Keratinocyte (primary cell): ENCODE measurements at regions not wholly inside any gene's neighbourhood (a gene's known extent, or its start where the extent isn't known, plus 50 kb on each side); places are given as distances from the start of the nearest gene placed in this dataset.
A peak's percentile ranks its signal among the peaks of the same experiment; 100 is the strongest.

ENCODE experiments used
- DNase-seq: peaks from one replicate; pipeline ENCODE4 v3.0.0-alpha.2; 2011; ENCODE audit warnings: low read depth, missing footprints, low spot score
- FAIRE-seq: peaks from 2 replicates; lab custom pipeline; 2011; peaks lifted over from hg19 to GRCh38; lab: Jason Lieb, UNC
- H2AFZ ChIP-seq: 2 replicates; pipeline ENCODE4 v1.6.0; 2012; ENCODE audit warnings: low read length, control low read depth, inconsistent platforms; ENCODE audit not compliant: control insufficient read depth
- H3K27ac ChIP-seq: 2 replicates; pipeline ENCODE4 v1.5.1; 2011; ENCODE audit warnings: low read length; ENCODE audit not compliant: control insufficient read depth, insufficient read depth
- H3K27me3 ChIP-seq: 3 replicates; pipeline ENCODE4 v1.6.0; 2011; ENCODE audit warnings: low read length; ENCODE audit not compliant: control insufficient read depth, insufficient read depth; ENCODE audit errors: extremely low read depth
- H3K36me3 ChIP-seq, 2 experiments: 2 replicates in 1 of 2; 3 replicates in 1 of 2; pipeline ENCODE4 v1.5.1; 2011; ENCODE audit warnings: low read length in 2 of 2, mild to moderate bottlenecking in 1 of 2; ENCODE audit not compliant: control insufficient read depth in 2 of 2, insufficient read depth in 2 of 2; ENCODE audit errors: extremely low read depth in 1 of 2
- H3K4me1 ChIP-seq: 3 replicates; pipeline ENCODE4 v1.5.1; 2011; ENCODE audit warnings: low read length; ENCODE audit not compliant: control insufficient read depth, insufficient read depth; ENCODE audit errors: extremely low read depth
- H3K4me2 ChIP-seq: 3 replicates; pipeline ENCODE4 v1.6.0; 2011; ENCODE audit warnings: low read depth, low read length; ENCODE audit not compliant: control insufficient read depth, insufficient read depth; ENCODE audit errors: extremely low read depth
- H3K4me3 ChIP-seq, 3 experiments: fragments of 200-600 bp in 1 of 3; sonication (generic) in 1 of 3; 2 replicates in 2 of 3; 3 replicates in 1 of 3; pipeline ENCODE4 v1.5.1; 2011 to 2016; ENCODE audit warnings: low read length in 3 of 3, mild to moderate bottlenecking in 3 of 3, control low read depth in 2 of 3, inconsistent platforms in 1 of 3, low read depth in 1 of 3, mixed read lengths in 1 of 3, mixed run types in 1 of 3, moderate library complexity in 1 of 3; ENCODE audit not compliant: control insufficient read depth in 2 of 3, insufficient read depth in 2 of 3; ENCODE audit errors: extremely low read depth in 1 of 3
- H3K79me2 ChIP-seq: 2 replicates; pipeline ENCODE4 v1.6.0; 2012; ENCODE audit warnings: low read length; ENCODE audit not compliant: control insufficient read depth, insufficient read depth
- H3K9ac ChIP-seq: 3 replicates; pipeline ENCODE4 v1.6.0; 2011; ENCODE audit warnings: low read length; ENCODE audit not compliant: control insufficient read depth, insufficient read depth; ENCODE audit errors: extremely low read depth
- H3K9me1 ChIP-seq: 3 replicates; pipeline ENCODE4 v1.6.0; 2011; ENCODE audit warnings: low read length; ENCODE audit not compliant: control insufficient read depth, insufficient read depth; ENCODE audit errors: extremely low read depth
- H3K9me3 ChIP-seq: 2 replicates; pipeline ENCODE4 v1.5.1; 2012; ENCODE audit warnings: low read depth, low read length; ENCODE audit not compliant: control insufficient read depth
- H4K20me1 ChIP-seq: 3 replicates; pipeline ENCODE4 v1.6.0; 2011; ENCODE audit warnings: low read length; ENCODE audit not compliant: control insufficient read depth, insufficient read depth; ENCODE audit errors: extremely low read depth
- EZH2 ChIP-seq: IDR thresholded peaks from one replicate; pipeline ENCODE4 v1.6.1; 2012; ENCODE audit warnings: inconsistent platforms, mild to moderate bottlenecking, low read length, moderate library complexity
- dilution Hi-C: fragments of 300-500 bp; cut with MboI; formaldehyde crosslinking; loops from one replicate; pipeline ENCODE4 v1.7.0; 2020; ENCODE audit warnings: low sequenced_read_pairs; ENCODE audit not compliant: extremely low pct_ligation_motif_present
- TF ChIP-seq, protein P1 (sequence below), 3 experiments: IDR thresholded peaks in 1 of 3; conservative IDR thresholded peaks in 1 of 3; optimal IDR thresholded peaks in 1 of 3; 2 replicates in 2 of 3; 3 replicates in 1 of 3; pipeline versions ENCODE3 to v1.5.1; 2011; ENCODE audit warnings: low read length in 3 of 3, mild to moderate bottlenecking in 3 of 3, moderate library complexity in 2 of 3, control low read depth in 1 of 3, inconsistent platforms in 1 of 3; ENCODE audit not compliant: insufficient read depth in 2 of 3; ENCODE audit errors: extremely low read depth in 1 of 3

GRCh38 chr2:168396131-168396530 lies 59.9 kb upstream of the CERS6 start:
- H3K9me3 ChIP-seq, result no peaks in the 10 kb centered on the region
- H4K20me1 ChIP-seq, result no peaks in the 10 kb centered on the region
- dilution Hi-C loops, result no loop called here
- H3K27me3 ChIP-seq, result no peaks in the 10 kb centered on the region
- no peaks in the 10 kb centered on the region for H3K36me3 ChIP-seq
- peak overlapping the region in 2 of 3 experiments; percentile 22 to 28 for H3K4me3 ChIP-seq
- peak overlapping the region; percentile 82 for H2AFZ ChIP-seq
- no peaks in the 10 kb centered on the region for H3K9me1 ChIP-seq
- H3K79me2 ChIP-seq, result no peaks in the 10 kb centered on the region
- peak overlapping the region; percentile 61 for H3K4me2 ChIP-seq
- TF ChIP-seq, protein P1, sequence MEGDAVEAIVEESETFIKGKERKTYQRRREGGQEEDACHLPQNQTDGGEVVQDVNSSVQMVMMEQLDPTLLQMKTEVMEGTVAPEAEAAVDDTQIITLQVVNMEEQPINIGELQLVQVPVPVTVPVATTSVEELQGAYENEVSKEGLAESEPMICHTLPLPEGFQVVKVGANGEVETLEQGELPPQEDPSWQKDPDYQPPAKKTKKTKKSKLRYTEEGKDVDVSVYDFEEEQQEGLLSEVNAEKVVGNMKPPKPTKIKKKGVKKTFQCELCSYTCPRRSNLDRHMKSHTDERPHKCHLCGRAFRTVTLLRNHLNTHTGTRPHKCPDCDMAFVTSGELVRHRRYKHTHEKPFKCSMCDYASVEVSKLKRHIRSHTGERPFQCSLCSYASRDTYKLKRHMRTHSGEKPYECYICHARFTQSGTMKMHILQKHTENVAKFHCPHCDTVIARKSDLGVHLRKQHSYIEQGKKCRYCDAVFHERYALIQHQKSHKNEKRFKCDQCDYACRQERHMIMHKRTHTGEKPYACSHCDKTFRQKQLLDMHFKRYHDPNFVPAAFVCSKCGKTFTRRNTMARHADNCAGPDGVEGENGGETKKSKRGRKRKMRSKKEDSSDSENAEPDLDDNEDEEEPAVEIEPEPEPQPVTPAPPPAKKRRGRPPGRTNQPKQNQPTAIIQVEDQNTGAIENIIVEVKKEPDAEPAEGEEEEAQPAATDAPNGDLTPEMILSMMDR (optimal IDR thresholded peaks at IDR 0.05 in 1 of 3, IDR thresholded peaks at IDR 0.05 in 1 of 3, conservative IDR thresholded peaks at IDR 0.05 in 1 of 3; ENCODE audit: extremely low read depth in 1 of 3, insufficient read depth in 2 of 3, low read length in 3 of 3), result no peak
- no peak for TF ChIP-seq EZH2
- H3K9ac ChIP-seq, result no peak overlapping the region
- peak overlapping the region; percentile 53 for H3K27ac ChIP-seq
- DNase-seq (no peak), FAIRE-seq (no peak)
- H3K4me1 ChIP-seq, result peaks cover 22% of the 10 kb centered on the region

- H3K36me3 ChIP-seq, result no peaks in the 10 kb centered on the region
- H3K9me1 ChIP-seq, result no peaks in the 10 kb centered on the region
- H3K27ac ChIP-seq, result no peak overlapping the region
- DNase-seq (no peak), FAIRE-seq (peak; percentile 5)
- no peaks in the 10 kb centered on the region for H3K79me2 ChIP-seq
- no peak overlapping the region for H2AFZ ChIP-seq
- TF ChIP-seq EZH2, result no peak
- TF ChIP-seq, protein P1 (optimal IDR thresholded peaks at IDR 0.05 in 1 of 3, IDR thresholded peaks at IDR 0.05 in 1 of 3, conservative IDR thresholded peaks at IDR 0.05 in 1 of 3; ENCODE audit: extremely low read depth in 1 of 3, insufficient read depth in 2 of 3, low read length in 3 of 3), result no peak
- no peaks in the 10 kb centered on the region for H3K9me3 ChIP-seq
- H4K20me1 ChIP-seq, result no peaks in the 10 kb centered on the region
- H3K4me2 ChIP-seq, result no peak overlapping the region
- no peaks in the 10 kb centered on the region for H3K27me3 ChIP-seq
- no peak overlapping the region for H3K4me3 ChIP-seq
- peaks cover 14% of the 10 kb centered on the region for H3K4me1 ChIP-seq
- H3K9ac ChIP-seq, result no peak overlapping the region
- dilution Hi-C loops, result no loop called here
These were observed 58.4 kb upstream of the CERS6 start for GRCh38 chr2:168397629-168398028.
